GM21360 (cell line): ENCODE measurements at regions not wholly inside any gene's neighbourhood (a gene's known extent, or its start where the extent isn't known, plus 50 kb on each side); places are given as distances from the start of the nearest gene placed in this dataset.
A peak's percentile ranks its signal among the peaks of the same experiment; 100 is the strongest.

Source experiments
- ATAC-seq: cut with Tn5 transposase; IDR thresholded peaks from one replicate; pipeline ENCODE4 v1.9.1; 2021; ENCODE audit warnings: mild to moderate bottlenecking, moderate library complexity; ENCODE audit not compliant: unreplicated experiment

GRCh38 chr3:117534138-117534537 lies 824.6 kb downstream of the TUSC7 start:
- no peak for ATAC-seq

- ATAC-seq = no peak
Measured at GRCh38 chr3:117536006-117536405, 826.4 kb downstream of the TUSC7 start.

- ATAC-seq = no peak
Measured at GRCh38 chr3:117537949-117538348, 828.4 kb downstream of the TUSC7 start.

- no peak for ATAC-seq
Measured at GRCh38 chr3:117539729-117540128, 830.1 kb downstream of the TUSC7 start.

GRCh38 chr3:117540597-117540996 lies 831.0 kb downstream of the TUSC7 start:
- no peak for ATAC-seq

- ATAC-seq = no peak
Measured at GRCh38 chr3:117541721-117542120, 832.1 kb downstream of the TUSC7 start.

GRCh38 chr3:117543521-117543920 lies 833.9 kb downstream of the TUSC7 start:
- no peak for ATAC-seq

GRCh38 chr3:117545484-117545883 lies 835.9 kb downstream of the TUSC7 start:
- no peak for ATAC-seq

GRCh38 chr3:117547956-117548550 lies 838.5 kb downstream of the TUSC7 start:
- ATAC-seq = no peak

- no peak for ATAC-seq
Measured at GRCh38 chr3:117548600-117548999, 839.0 kb downstream of the TUSC7 start.

GRCh38 chr3:117549716-117550115 lies 840.1 kb downstream of the TUSC7 start:
- ATAC-seq = no peak

GRCh38 chr3:117550766-117551165 lies 841.2 kb downstream of the TUSC7 start:
- ATAC-seq = no peak

- ATAC-seq = peak; percentile 99
Measured at GRCh38 chr3:117553461-117553860, 843.9 kb downstream of the TUSC7 start.

GRCh38 chr3:117556646-117557407 lies 847.2 kb downstream of the TUSC7 start:
- no peak for ATAC-seq

GRCh38 chr3:117557464-117558090 lies 848.0 kb downstream of the TUSC7 start:
- no peak for ATAC-seq

- no peak for ATAC-seq
Measured at GRCh38 chr3:117558681-117559080, 849.1 kb downstream of the TUSC7 start.

GRCh38 chr3:117562000-117562399 lies 852.4 kb downstream of the TUSC7 start:
- no peak for ATAC-seq

- no peak for ATAC-seq
Measured at GRCh38 chr3:117563063-117563462, 853.5 kb downstream of the TUSC7 start.

GRCh38 chr3:117565777-117566176 lies 856.2 kb downstream of the TUSC7 start:
- ATAC-seq = no peak

- no peak for ATAC-seq
Measured at GRCh38 chr3:117566926-117567325, 857.3 kb downstream of the TUSC7 start.

GRCh38 chr3:117567382-117567781 lies 857.8 kb downstream of the TUSC7 start:
- ATAC-seq = no peak

- ATAC-seq = no peak
Measured at GRCh38 chr3:117567906-117568305, 858.3 kb downstream of the TUSC7 start.
